ENCODE measurements at regions not wholly inside any gene's neighbourhood (a gene's known extent, or its start where the extent isn't known, plus 50 kb on each side); places are given as distances from the start of the nearest gene placed in this dataset.
"Not testable (repeated sequence)": the region's sequence is repeated elsewhere in the genome, so short reads cannot be mapped to it uniquely, and the experiment has no call there.

DNA sequence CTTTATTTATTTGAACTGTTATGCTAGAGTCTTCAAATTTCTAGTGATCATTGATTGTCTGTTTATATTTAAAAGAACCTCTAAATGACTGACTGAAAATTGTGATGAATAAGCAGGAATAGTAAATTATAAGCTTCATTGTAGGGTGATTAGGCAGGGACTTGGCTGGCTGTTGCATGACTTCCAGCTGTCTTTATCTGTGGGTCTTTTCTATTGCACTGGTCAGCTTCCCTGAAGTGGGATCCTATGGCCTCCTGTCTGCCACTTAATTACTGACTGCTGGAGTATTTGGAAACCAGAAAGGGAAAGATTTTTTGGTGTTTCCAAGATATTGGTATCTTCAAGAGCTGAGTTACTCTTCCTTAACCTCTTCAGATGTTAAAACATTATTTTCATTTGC lies 123.0 kb upstream of the CCNH start:
- Histone ChIP-seq H3K27ac (ENCODE audit: low read depth in 1 of 2, low read length in 1 of 2) (no peak overlapping the region), H3K4me1 (ENCODE audit: control insufficient read depth in 2 of 2, insufficient read depth in 2 of 2, low read length in 2 of 2) (no peaks in the 10 kb centered on the region), H3K9me3 (ENCODE audit: control insufficient read depth in 2 of 2, insufficient read depth in 1 of 2, low read length in 1 of 2) (no peaks in the 10 kb centered on the region), H3K27me3 (ENCODE audit: control insufficient read depth in 2 of 2, insufficient read depth in 1 of 2, low read length in 1 of 2) (no peaks in the 10 kb centered on the region), H3K4me3 (ENCODE audit: low read length in 2 of 2) (no peak overlapping the region), H3K36me3 (ENCODE audit: control insufficient read depth in 2 of 2, insufficient read depth in 2 of 2, low read length in 1 of 2) (no peaks in the 10 kb centered on the region)
- no peak for DNase-seq (ENCODE audit: low read depth in 6 of 9, low spot score in 9 of 9)

GRCh38 chr5:87529486-87530076 lies 116.9 kb upstream of the CCNH start:
- Histone ChIP-seq H3K27ac (ENCODE audit: low read depth in 1 of 2, low read length in 1 of 2) (no peak overlapping the region), H3K27me3 (ENCODE audit: control insufficient read depth in 2 of 2, insufficient read depth in 1 of 2, low read length in 1 of 2) (no peaks in the 10 kb centered on the region), H3K4me3 (ENCODE audit: low read length in 2 of 2) (no peak overlapping the region), H3K36me3 (ENCODE audit: control insufficient read depth in 2 of 2, insufficient read depth in 2 of 2, low read length in 1 of 2) (no peaks in the 10 kb centered on the region), H3K4me1 (ENCODE audit: control insufficient read depth in 2 of 2, insufficient read depth in 2 of 2, low read length in 2 of 2) (no peaks in the 10 kb centered on the region), H3K9me3 (ENCODE audit: control insufficient read depth in 2 of 2, insufficient read depth in 1 of 2, low read length in 1 of 2) (no peaks in the 10 kb centered on the region)
- no peak for DNase-seq (ENCODE audit: low read depth in 6 of 9, low spot score in 9 of 9)
- WGBS = 93% methylated on average over 1 of the region's 1 CpG

- Histone ChIP-seq H3K36me3 (ENCODE audit: control insufficient read depth in 2 of 2, insufficient read depth in 2 of 2, low read length in 1 of 2) (no peaks in the 10 kb centered on the region), H3K4me3 (ENCODE audit: low read length in 2 of 2) (no peak overlapping the region), H3K4me1 (ENCODE audit: control insufficient read depth in 2 of 2, insufficient read depth in 2 of 2, low read length in 2 of 2) (no peaks in the 10 kb centered on the region), H3K27ac (ENCODE audit: low read depth in 1 of 2, low read length in 1 of 2) (peak overlapping the region in 1 of 2 donors; percentile 9), H3K27me3 (ENCODE audit: control insufficient read depth in 2 of 2, insufficient read depth in 1 of 2, low read length in 1 of 2) (no peaks in the 10 kb centered on the region), H3K9me3 (ENCODE audit: control insufficient read depth in 2 of 2, insufficient read depth in 1 of 2, low read length in 1 of 2) (no peaks in the 10 kb centered on the region)
- 92% methylated on average over 2 of the region's 2 CpGs for WGBS
- peak in 2 of 9 donors; percentile 3 to 22 for DNase-seq (ENCODE audit: low read depth in 6 of 9, low spot score in 9 of 9)
Observed at GRCh38 chr5:87526131-87526530, 113.4 kb upstream of the CCNH start.

DNA sequence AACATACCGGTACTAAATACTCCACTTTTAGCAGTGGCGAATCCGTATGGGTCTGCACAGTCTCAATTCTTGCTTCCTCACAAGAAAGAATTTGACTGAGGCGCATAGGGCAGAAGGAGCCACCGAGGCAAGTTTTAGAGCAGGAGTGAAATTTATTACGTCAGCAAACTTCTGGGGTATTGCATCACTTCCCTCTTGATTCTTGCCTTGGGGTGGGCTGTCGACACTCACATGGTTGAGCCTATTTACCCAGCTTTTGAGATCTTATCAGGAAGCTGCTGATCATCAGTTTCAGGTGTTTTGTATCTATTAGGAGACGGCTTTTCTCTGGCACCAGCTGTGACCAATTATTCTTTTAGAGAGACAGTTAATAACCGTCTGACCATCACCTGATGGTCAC lies 111.5 kb upstream of the CCNH start:
- H3K4me3 ChIP-seq (ENCODE audit: low read length in 2 of 2) = no peak overlapping the region
- H3K9me3 ChIP-seq (ENCODE audit: control insufficient read depth in 2 of 2, insufficient read depth in 1 of 2, low read length in 1 of 2) = no peaks in the 10 kb centered on the region
- H3K4me1 ChIP-seq (ENCODE audit: control insufficient read depth in 2 of 2, insufficient read depth in 2 of 2, low read length in 2 of 2) = no peaks in the 10 kb centered on the region
- 79% methylated on average over 9 of the region's 9 CpGs for WGBS
- H3K36me3 ChIP-seq (ENCODE audit: control insufficient read depth in 2 of 2, insufficient read depth in 2 of 2, low read length in 1 of 2) = no peaks in the 10 kb centered on the region
- no peak overlapping the region for H3K27ac ChIP-seq (ENCODE audit: low read depth in 1 of 2, low read length in 1 of 2)
- DNase-seq (ENCODE audit: low read depth in 6 of 9, low spot score in 9 of 9) = no peak
- H3K27me3 ChIP-seq (ENCODE audit: control insufficient read depth in 2 of 2, insufficient read depth in 1 of 2, low read length in 1 of 2) = no peaks in the 10 kb centered on the region

GRCh38 chr5:87511778-87512177 lies 99.0 kb upstream of the CCNH start:
- 79% methylated on average over 3 of the region's 3 CpGs for WGBS
- H3K4me1 ChIP-seq (ENCODE audit: control insufficient read depth in 2 of 2, insufficient read depth in 2 of 2, low read length in 2 of 2); H3K27ac ChIP-seq (ENCODE audit: low read depth in 1 of 2, low read length in 1 of 2); H3K4me3 ChIP-seq (ENCODE audit: low read length in 2 of 2); H3K36me3 ChIP-seq (ENCODE audit: control insufficient read depth in 2 of 2, insufficient read depth in 2 of 2, low read length in 1 of 2); DNase-seq (ENCODE audit: low read depth in 6 of 9, low spot score in 9 of 9); H3K27me3 ChIP-seq (ENCODE audit: control insufficient read depth in 2 of 2, insufficient read depth in 1 of 2, low read length in 1 of 2); H3K9me3 ChIP-seq (ENCODE audit: control insufficient read depth in 2 of 2, insufficient read depth in 1 of 2, low read length in 1 of 2): not testable (repeated sequence)

GRCh38 chr5:87503004-87503403 lies 90.3 kb upstream of the CCNH start:
- Histone ChIP-seq H3K27ac (ENCODE audit: low read depth in 1 of 2, low read length in 1 of 2) (no peak overlapping the region), H3K9me3 (ENCODE audit: control insufficient read depth in 2 of 2, insufficient read depth in 1 of 2, low read length in 1 of 2) (no peaks in the 10 kb centered on the region), H3K36me3 (ENCODE audit: control insufficient read depth in 2 of 2, insufficient read depth in 2 of 2, low read length in 1 of 2) (no peaks in the 10 kb centered on the region), H3K27me3 (ENCODE audit: control insufficient read depth in 2 of 2, insufficient read depth in 1 of 2, low read length in 1 of 2) (no peaks in the 10 kb centered on the region), H3K4me1 (ENCODE audit: control insufficient read depth in 2 of 2, insufficient read depth in 2 of 2, low read length in 2 of 2) (no peaks in the 10 kb centered on the region), H3K4me3 (ENCODE audit: low read length in 2 of 2) (no peak overlapping the region)
- WGBS = 77% methylated on average over 2 of the region's 2 CpGs
- no peak for DNase-seq (ENCODE audit: low read depth in 6 of 9, low spot score in 9 of 9)

DNA sequence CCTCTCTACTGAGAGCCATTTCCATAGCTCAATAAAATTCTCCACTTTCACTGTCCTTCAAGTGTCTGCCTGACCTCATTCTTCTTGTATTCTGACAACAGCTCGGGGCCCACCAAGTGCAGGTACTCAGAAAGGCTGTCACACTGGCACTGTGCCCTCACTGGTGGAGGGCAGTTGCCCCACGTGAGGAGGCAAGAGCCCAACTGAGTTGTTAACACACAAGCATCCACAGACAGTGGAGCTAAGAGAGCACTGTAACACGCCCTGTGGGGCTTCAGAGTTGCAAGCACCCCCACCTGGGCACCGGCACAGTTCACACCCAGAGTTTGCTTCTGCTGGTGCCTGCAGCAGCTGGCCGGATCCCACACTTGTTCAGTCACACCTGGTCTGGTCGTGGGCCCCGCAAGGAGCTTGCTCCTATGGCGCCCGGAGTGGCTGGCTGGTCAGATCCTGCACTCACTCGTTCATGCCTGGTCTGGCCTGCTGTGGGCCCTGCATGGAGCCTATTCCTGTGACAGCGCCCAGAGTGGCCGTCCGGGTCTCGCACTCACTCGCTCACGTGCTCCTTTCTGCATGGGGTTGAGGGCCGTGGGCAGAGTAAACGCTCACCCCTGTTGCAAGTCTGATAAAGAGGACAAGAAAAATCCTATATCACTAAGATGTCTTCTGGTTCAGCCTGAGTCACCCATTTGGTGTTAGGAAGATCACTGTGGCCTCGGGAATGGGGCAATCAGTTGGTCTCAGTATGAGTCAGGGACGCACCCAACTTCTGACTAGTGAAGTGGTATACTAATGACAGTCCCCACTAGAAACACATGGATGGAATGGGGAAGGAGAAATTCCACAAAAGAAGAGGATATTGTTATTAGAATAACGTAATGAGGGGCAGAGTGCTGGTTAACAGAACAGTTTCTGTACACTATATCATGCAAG lies 87.0 kb upstream of the CCNH start:
- peaks cover 0 to 4% of the 10 kb centered on the region in 2 donors for H3K9me3 ChIP-seq (ENCODE audit: control insufficient read depth in 2 of 2, insufficient read depth in 1 of 2, low read length in 1 of 2)
- H3K4me1 ChIP-seq (ENCODE audit: control insufficient read depth in 2 of 2, insufficient read depth in 2 of 2, low read length in 2 of 2) = no peaks in the 10 kb centered on the region
- DNase-seq (ENCODE audit: low read depth in 6 of 9, low spot score in 9 of 9) = no peak

More for the DNA sequence above, 87.0 kb upstream of the CCNH start:
- no peaks in the 10 kb centered on the region for H3K36me3 ChIP-seq (ENCODE audit: control insufficient read depth in 2 of 2, insufficient read depth in 2 of 2, low read length in 1 of 2)
- H3K27me3 ChIP-seq (ENCODE audit: control insufficient read depth in 2 of 2, insufficient read depth in 1 of 2, low read length in 1 of 2) = no peaks in the 10 kb centered on the region
- no peak overlapping the region for H3K4me3 ChIP-seq (ENCODE audit: low read length in 2 of 2)
- 92% methylated on average over 21 of the region's 21 CpGs for WGBS
- no peak overlapping the region for H3K27ac ChIP-seq (ENCODE audit: low read depth in 1 of 2, low read length in 1 of 2)

Data from thymus (tissue), 11 donors.